Suprapubic skin (tissue), 4 donors: ENCODE measurements at regions not wholly inside any gene's neighbourhood (a gene's known extent, or its start where the extent isn't known, plus 50 kb on each side); places are given as distances from the start of the nearest gene placed in this dataset.

Experiments
- DNase-seq, 2 donors: peaks; one replicate each; pipeline ENCODE4 v3.0.0-alpha.2; 2019; ENCODE audit warnings: low spot score in 2 of 2
- H3K27ac ChIP-seq: fragments of 200-600 bp; sonication (generic); one replicate; pipeline ENCODE4 v1.5.1; 2019
- H3K27me3 ChIP-seq: fragments of 200-600 bp; sonication (generic); one replicate; pipeline ENCODE4 v1.5.1; 2019
- H3K36me3 ChIP-seq: fragments of 200-600 bp; sonication (generic); one replicate; pipeline ENCODE4 v1.5.1; 2019
- H3K4me1 ChIP-seq: fragments of 200-600 bp; sonication (generic); one replicate; pipeline ENCODE4 v1.5.1; 2019
- H3K4me3 ChIP-seq: fragments of 200-600 bp; sonication (generic); one replicate; pipeline ENCODE4 v1.5.1; 2019; ENCODE audit warnings: mild to moderate bottlenecking
- H3K9me3 ChIP-seq: fragments of 200-600 bp; sonication (generic); one replicate; pipeline ENCODE4 v1.5.1; 2019
- CTCF ChIP-seq, 2 donors: fragments of 200-600 bp in 1 of 2; fragments of 450-650 bp in 1 of 2; sonication (generic) in 1 of 2; IDR thresholded peaks; one replicate each; pipeline ENCODE4 v1.5.1; 2016 to 2019; ENCODE audit warnings: antibody characterized with exemption in 2 of 2, mild to moderate bottlenecking in 1 of 2, moderate library complexity in 1 of 2
- EP300 ChIP-seq: sonication (generic); formaldehyde crosslinking; IDR thresholded peaks from one replicate; pipeline ENCODE4 v1.6.1; 2017; ENCODE audit warnings: antibody characterized with exemption
- POLR2A ChIP-seq, 2 donors: fragments of 450-650 bp; IDR thresholded peaks; one replicate each; pipeline ENCODE4 v1.6.1; 2017; ENCODE audit warnings: antibody characterized with exemption in 2 of 2, mild to moderate bottlenecking in 2 of 2, moderate library complexity in 2 of 2
- POLR2AphosphoS5 ChIP-seq, 3 donors: sonication (generic); formaldehyde crosslinking; IDR thresholded peaks; one replicate each; pipeline ENCODE4 v1.6.1; 2017; ENCODE audit warnings: antibody characterized with exemption in 3 of 3
- whole genome bisulfite sequencing: methylation state at CpG from one replicate; pipeline ENCODE4 v1.1.5; 2018; 5-methylcytosine and 5-hydroxymethylcytosine counted together

- Histone ChIP-seq H3K27me3 (no peaks in the 10 kb centered on the region), H3K27ac (no peak overlapping the region), H3K9me3 (no peaks in the 10 kb centered on the region), H3K4me1 (peaks cover 4% of the 10 kb centered on the region), H3K36me3 (no peaks in the 10 kb centered on the region), H3K4me3 (no peak overlapping the region)
- WGBS = 63% methylated on average over 13 of the region's 13 CpGs
- no peak for TF ChIP-seq POLR2AphosphoS5 (IDR thresholded peaks at IDR 0.05)
- TF ChIP-seq POLR2A (IDR thresholded peaks at IDR 0.05) = no peak
- TF ChIP-seq EP300 = no peak
- no peak for TF ChIP-seq CTCF (IDR thresholded peaks at IDR 0.05)
- DNase-seq = no peak
Observed at GRCh38 chr2:220064111-220065030, 436.9 kb downstream of the SLC4A3 start.

- no peak for DNase-seq
- WGBS = 82% methylated on average over 2 of the region's 2 CpGs
Observed at GRCh38 chr2:220065581-220065980, 438.2 kb downstream of the SLC4A3 start.

GRCh38 chr2:220068846-220069245, 441.4 kb downstream of the SLC4A3 start:
- no peaks in the 10 kb centered on the region for H3K9me3 ChIP-seq
- TF ChIP-seq CTCF (IDR thresholded peaks at IDR 0.05) = no peak
- TF ChIP-seq EP300 = no peak
- TF ChIP-seq POLR2A (IDR thresholded peaks at IDR 0.05) = no peak
- no peak for TF ChIP-seq POLR2AphosphoS5 (IDR thresholded peaks at IDR 0.05)
- H3K27me3 ChIP-seq = no peaks in the 10 kb centered on the region
- H3K36me3 ChIP-seq = no peaks in the 10 kb centered on the region
- H3K4me3 ChIP-seq = no peak overlapping the region
- DNase-seq = no peak
- H3K27ac ChIP-seq = no peak overlapping the region
- 23% methylated on average over 2 of the region's 2 CpGs for WGBS
- peaks cover 4% of the 10 kb centered on the region for H3K4me1 ChIP-seq

More at GRCh38 chr2:220065581-220065980, 438.2 kb downstream of the SLC4A3 start:
- Histone ChIP-seq H3K27me3 (no peaks in the 10 kb centered on the region), H3K27ac (no peak overlapping the region), H3K4me1 (peaks cover 4% of the 10 kb centered on the region), H3K36me3 (no peaks in the 10 kb centered on the region), H3K4me3 (no peak overlapping the region), H3K9me3 (no peaks in the 10 kb centered on the region)
- TF ChIP-seq EP300 (no peak), POLR2A (IDR thresholded peaks at IDR 0.05) (no peak), POLR2AphosphoS5 (IDR thresholded peaks at IDR 0.05) (no peak), CTCF (IDR thresholded peaks at IDR 0.05) (no peak)

GRCh38 chr2:220070349-220070748, 442.9 kb downstream of the SLC4A3 start:
- Histone ChIP-seq H3K27ac (no peak overlapping the region), H3K9me3 (no peaks in the 10 kb centered on the region), H3K36me3 (no peaks in the 10 kb centered on the region), H3K4me3 (no peak overlapping the region), H3K4me1 (peaks cover 4% of the 10 kb centered on the region), H3K27me3 (no peaks in the 10 kb centered on the region)
- TF ChIP-seq CTCF (IDR thresholded peaks at IDR 0.05) = no peak
- no peak for TF ChIP-seq POLR2A (IDR thresholded peaks at IDR 0.05)
- no peak for TF ChIP-seq POLR2AphosphoS5 (IDR thresholded peaks at IDR 0.05)
- TF ChIP-seq EP300 = no peak
- WGBS = 96% methylated on average over 1 of the region's 1 CpG
- DNase-seq = no peak

- Histone ChIP-seq H3K4me1 (peaks cover 11% of the 10 kb centered on the region), H3K27me3 (no peaks in the 10 kb centered on the region), H3K9me3 (no peaks in the 10 kb centered on the region), H3K4me3 (no peak overlapping the region), H3K36me3 (no peaks in the 10 kb centered on the region), H3K27ac (no peak overlapping the region)
- DNase-seq = no peak
- TF ChIP-seq POLR2A (IDR thresholded peaks at IDR 0.05) = no peak
- no peak for TF ChIP-seq EP300
- TF ChIP-seq CTCF (IDR thresholded peaks at IDR 0.05) = no peak
- no peak for TF ChIP-seq POLR2AphosphoS5 (IDR thresholded peaks at IDR 0.05)
- WGBS = 87% methylated on average over 5 of the region's 5 CpGs
Observed at GRCh38 chr2:220071696-220072095, 444.3 kb downstream of the SLC4A3 start.
